Keratinocyte (primary cell): ENCODE measurements at regions not wholly inside any gene's neighbourhood (a gene's known extent, or its start where the extent isn't known, plus 50 kb on each side); places are given as distances from the start of the nearest gene placed in this dataset.

Experiments
- DNase-seq: peaks from one replicate; pipeline ENCODE4 v3.0.0-alpha.2; 2011; ENCODE audit warnings: low read depth, missing footprints, low spot score
- FAIRE-seq: peaks from 2 replicates; lab custom pipeline; 2011; peaks lifted over from hg19 to GRCh38; lab: Jason Lieb, UNC
- H2AFZ ChIP-seq: 2 replicates; pipeline ENCODE4 v1.6.0; 2012; ENCODE audit warnings: low read length, control low read depth, inconsistent platforms; ENCODE audit not compliant: control insufficient read depth
- H3K27ac ChIP-seq: 2 replicates; pipeline ENCODE4 v1.5.1; 2011; ENCODE audit warnings: low read length; ENCODE audit not compliant: control insufficient read depth, insufficient read depth
- H3K27me3 ChIP-seq: 3 replicates; pipeline ENCODE4 v1.6.0; 2011; ENCODE audit warnings: low read length; ENCODE audit not compliant: control insufficient read depth, insufficient read depth; ENCODE audit errors: extremely low read depth
- H3K36me3 ChIP-seq, 2 experiments: 2 replicates in 1 of 2; 3 replicates in 1 of 2; pipeline ENCODE4 v1.5.1; 2011; ENCODE audit warnings: low read length in 2 of 2, mild to moderate bottlenecking in 1 of 2; ENCODE audit not compliant: control insufficient read depth in 2 of 2, insufficient read depth in 2 of 2; ENCODE audit errors: extremely low read depth in 1 of 2
- H3K4me1 ChIP-seq: 3 replicates; pipeline ENCODE4 v1.5.1; 2011; ENCODE audit warnings: low read length; ENCODE audit not compliant: control insufficient read depth, insufficient read depth; ENCODE audit errors: extremely low read depth
- H3K4me2 ChIP-seq: 3 replicates; pipeline ENCODE4 v1.6.0; 2011; ENCODE audit warnings: low read depth, low read length; ENCODE audit not compliant: control insufficient read depth, insufficient read depth; ENCODE audit errors: extremely low read depth
- H3K4me3 ChIP-seq, 3 experiments: fragments of 200-600 bp in 1 of 3; sonication (generic) in 1 of 3; 2 replicates in 2 of 3; 3 replicates in 1 of 3; pipeline ENCODE4 v1.5.1; 2011 to 2016; ENCODE audit warnings: low read length in 3 of 3, mild to moderate bottlenecking in 3 of 3, control low read depth in 2 of 3, inconsistent platforms in 1 of 3, low read depth in 1 of 3, mixed read lengths in 1 of 3, mixed run types in 1 of 3, moderate library complexity in 1 of 3; ENCODE audit not compliant: control insufficient read depth in 2 of 3, insufficient read depth in 2 of 3; ENCODE audit errors: extremely low read depth in 1 of 3
- H3K79me2 ChIP-seq: 2 replicates; pipeline ENCODE4 v1.6.0; 2012; ENCODE audit warnings: low read length; ENCODE audit not compliant: control insufficient read depth, insufficient read depth
- H3K9ac ChIP-seq: 3 replicates; pipeline ENCODE4 v1.6.0; 2011; ENCODE audit warnings: low read length; ENCODE audit not compliant: control insufficient read depth, insufficient read depth; ENCODE audit errors: extremely low read depth
- H3K9me1 ChIP-seq: 3 replicates; pipeline ENCODE4 v1.6.0; 2011; ENCODE audit warnings: low read length; ENCODE audit not compliant: control insufficient read depth, insufficient read depth; ENCODE audit errors: extremely low read depth
- H3K9me3 ChIP-seq: 2 replicates; pipeline ENCODE4 v1.5.1; 2012; ENCODE audit warnings: low read depth, low read length; ENCODE audit not compliant: control insufficient read depth
- H4K20me1 ChIP-seq: 3 replicates; pipeline ENCODE4 v1.6.0; 2011; ENCODE audit warnings: low read length; ENCODE audit not compliant: control insufficient read depth, insufficient read depth; ENCODE audit errors: extremely low read depth
- EZH2 ChIP-seq: IDR thresholded peaks from one replicate; pipeline ENCODE4 v1.6.1; 2012; ENCODE audit warnings: inconsistent platforms, mild to moderate bottlenecking, low read length, moderate library complexity
- dilution Hi-C: fragments of 300-500 bp; cut with MboI; formaldehyde crosslinking; loops from one replicate; pipeline ENCODE4 v1.7.0; 2020; ENCODE audit warnings: low sequenced_read_pairs; ENCODE audit not compliant: extremely low pct_ligation_motif_present
- TF ChIP-seq, protein P1 (sequence below), 3 experiments: IDR thresholded peaks in 1 of 3; conservative IDR thresholded peaks in 1 of 3; optimal IDR thresholded peaks in 1 of 3; 2 replicates in 2 of 3; 3 replicates in 1 of 3; pipeline versions ENCODE3 to v1.5.1; 2011; ENCODE audit warnings: low read length in 3 of 3, mild to moderate bottlenecking in 3 of 3, moderate library complexity in 2 of 3, control low read depth in 1 of 3, inconsistent platforms in 1 of 3; ENCODE audit not compliant: insufficient read depth in 2 of 3; ENCODE audit errors: extremely low read depth in 1 of 3

DNA sequence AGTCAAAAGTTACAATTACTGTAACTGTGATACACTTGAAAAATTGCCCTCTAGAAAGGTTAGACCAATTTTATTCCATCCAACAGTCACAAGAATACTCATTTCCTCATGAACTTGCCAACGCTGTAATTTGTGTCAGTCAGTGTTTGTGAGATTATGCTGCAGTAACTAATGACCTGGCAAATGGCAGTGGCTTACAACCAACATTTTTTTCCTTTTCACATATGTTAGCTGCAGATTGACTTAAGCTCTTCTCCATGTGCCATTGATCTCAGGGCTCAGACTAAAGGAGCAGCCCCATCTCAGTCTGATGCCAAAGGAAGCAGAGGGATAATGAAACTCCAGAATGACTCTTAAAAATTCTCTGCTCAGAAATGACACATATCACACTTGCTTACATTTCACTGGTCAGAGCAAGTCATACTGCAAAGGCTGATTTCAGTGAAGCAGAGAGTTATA lies 92.3 kb upstream of the ELOVL5 start:
- Histone ChIP-seq H4K20me1 (no peaks in the 10 kb centered on the region), H3K4me1 (no peaks in the 10 kb centered on the region), H3K4me2 (no peak overlapping the region), H3K9ac (no peak overlapping the region), H3K79me2 (no peaks in the 10 kb centered on the region), H3K36me3 (no peaks in the 10 kb centered on the region), H2AFZ (no peak overlapping the region), H3K27ac (no peak overlapping the region), H3K4me3 (no peak overlapping the region), H3K27me3 (no peaks in the 10 kb centered on the region), H3K9me3 (no peaks in the 10 kb centered on the region), H3K9me1 (no peaks in the 10 kb centered on the region)
- DNase-seq (no peak), FAIRE-seq (no peak)
- TF ChIP-seq, protein P1, sequence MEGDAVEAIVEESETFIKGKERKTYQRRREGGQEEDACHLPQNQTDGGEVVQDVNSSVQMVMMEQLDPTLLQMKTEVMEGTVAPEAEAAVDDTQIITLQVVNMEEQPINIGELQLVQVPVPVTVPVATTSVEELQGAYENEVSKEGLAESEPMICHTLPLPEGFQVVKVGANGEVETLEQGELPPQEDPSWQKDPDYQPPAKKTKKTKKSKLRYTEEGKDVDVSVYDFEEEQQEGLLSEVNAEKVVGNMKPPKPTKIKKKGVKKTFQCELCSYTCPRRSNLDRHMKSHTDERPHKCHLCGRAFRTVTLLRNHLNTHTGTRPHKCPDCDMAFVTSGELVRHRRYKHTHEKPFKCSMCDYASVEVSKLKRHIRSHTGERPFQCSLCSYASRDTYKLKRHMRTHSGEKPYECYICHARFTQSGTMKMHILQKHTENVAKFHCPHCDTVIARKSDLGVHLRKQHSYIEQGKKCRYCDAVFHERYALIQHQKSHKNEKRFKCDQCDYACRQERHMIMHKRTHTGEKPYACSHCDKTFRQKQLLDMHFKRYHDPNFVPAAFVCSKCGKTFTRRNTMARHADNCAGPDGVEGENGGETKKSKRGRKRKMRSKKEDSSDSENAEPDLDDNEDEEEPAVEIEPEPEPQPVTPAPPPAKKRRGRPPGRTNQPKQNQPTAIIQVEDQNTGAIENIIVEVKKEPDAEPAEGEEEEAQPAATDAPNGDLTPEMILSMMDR (optimal IDR thresholded peaks at IDR 0.05 in 1 of 3, IDR thresholded peaks at IDR 0.05 in 1 of 3, conservative IDR thresholded peaks at IDR 0.05 in 1 of 3; ENCODE audit: extremely low read depth in 1 of 3, insufficient read depth in 2 of 3, low read length in 3 of 3) = no peak
- no peak for TF ChIP-seq EZH2
- dilution Hi-C loops = no loop called here

DNA sequence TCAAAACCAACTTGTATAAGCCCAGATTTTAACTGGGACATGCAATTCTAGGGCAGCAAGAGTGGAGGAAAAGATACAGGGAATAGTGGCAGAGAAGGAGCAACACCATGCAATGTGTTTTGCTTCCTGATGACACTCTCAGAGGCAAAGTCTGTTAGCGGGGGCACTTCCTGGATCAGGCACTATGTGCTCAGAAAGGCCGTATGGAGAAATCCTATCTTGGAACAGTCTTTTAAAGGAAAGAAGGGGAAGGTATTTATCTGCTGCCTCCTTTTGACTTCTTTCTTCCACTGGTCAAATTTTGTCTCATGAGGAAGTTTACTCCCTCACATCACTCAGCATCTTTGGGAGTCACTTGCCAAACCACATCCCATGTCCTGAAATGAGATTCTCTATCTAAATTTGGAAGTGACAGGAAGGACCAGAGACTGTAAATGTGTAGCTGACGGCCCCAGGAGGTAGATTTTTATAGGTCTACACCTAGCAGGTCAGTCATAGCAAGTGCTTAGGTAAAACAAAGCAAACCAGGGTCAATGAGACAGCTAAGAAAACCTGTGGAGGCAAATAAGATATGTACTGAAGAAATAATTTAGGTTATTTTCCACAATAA lies 91.7 kb upstream of the ELOVL5 start:
- Histone ChIP-seq H3K36me3 (no peaks in the 10 kb centered on the region), H3K9me1 (no peaks in the 10 kb centered on the region), H3K9ac (no peak overlapping the region), H3K27me3 (no peaks in the 10 kb centered on the region), H3K4me3 (no peak overlapping the region), H3K27ac (no peak overlapping the region), H3K79me2 (no peaks in the 10 kb centered on the region), H3K4me2 (no peak overlapping the region), H3K4me1 (no peaks in the 10 kb centered on the region), H3K9me3 (no peaks in the 10 kb centered on the region), H2AFZ (no peak overlapping the region), H4K20me1 (no peaks in the 10 kb centered on the region)
- FAIRE-seq = no peak
- DNase-seq = no peak
- dilution Hi-C loops = no loop called here
- no peak for TF ChIP-seq EZH2
- TF ChIP-seq, protein P1 (optimal IDR thresholded peaks at IDR 0.05 in 1 of 3, IDR thresholded peaks at IDR 0.05 in 1 of 3, conservative IDR thresholded peaks at IDR 0.05 in 1 of 3; ENCODE audit: extremely low read depth in 1 of 3, insufficient read depth in 2 of 3, low read length in 3 of 3) = no peak
